Kidney epithelial cell (primary cell): ENCODE measurements at regions not wholly inside any gene's neighbourhood (a gene's known extent, or its start where the extent isn't known, plus 50 kb on each side); places are given as distances from the start of the nearest gene placed in this dataset.
"Not testable (repeated sequence)": the region's sequence is repeated elsewhere in the genome, so short reads cannot be mapped to it uniquely, and the experiment has no call there.

Experiments used
- DNase-seq: peaks from one replicate; pipeline ENCODE4 v3.0.0-alpha.2; 2010; ENCODE audit warnings: low read depth
- H3K27me3 ChIP-seq: 2 replicates; pipeline ENCODE4 v1.6.0; 2011; ENCODE audit warnings: low read length; ENCODE audit not compliant: control insufficient read depth, insufficient read depth
- H3K36me3 ChIP-seq: 2 replicates; pipeline ENCODE4 v1.5.1; 2011; ENCODE audit warnings: low read length; ENCODE audit not compliant: control insufficient read depth, insufficient read depth
- H3K4me3 ChIP-seq: 2 replicates; pipeline ENCODE4 v1.5.1; 2011; ENCODE audit warnings: low read depth, mild to moderate bottlenecking, control low read depth, low read length
- CTCF ChIP-seq: IDR thresholded peaks from 2 replicates; pipeline ENCODE4 v1.5.1; 2011; ENCODE audit warnings: mild to moderate bottlenecking, moderate library complexity, low read length, control low read depth, inconsistent platforms; ENCODE audit not compliant: insufficient read depth, poor library complexity, severe bottlenecking

- DNase-seq, result no peak
- no peak for TF ChIP-seq CTCF
- H3K4me3 ChIP-seq, result no peak overlapping the region
- H3K36me3 ChIP-seq, result no peaks in the 10 kb centered on the region
- no peaks in the 10 kb centered on the region for H3K27me3 ChIP-seq
Observed at GRCh38 chr1:178609015-178609414, 96.1 kb downstream of the TEX35 start.

DNA sequence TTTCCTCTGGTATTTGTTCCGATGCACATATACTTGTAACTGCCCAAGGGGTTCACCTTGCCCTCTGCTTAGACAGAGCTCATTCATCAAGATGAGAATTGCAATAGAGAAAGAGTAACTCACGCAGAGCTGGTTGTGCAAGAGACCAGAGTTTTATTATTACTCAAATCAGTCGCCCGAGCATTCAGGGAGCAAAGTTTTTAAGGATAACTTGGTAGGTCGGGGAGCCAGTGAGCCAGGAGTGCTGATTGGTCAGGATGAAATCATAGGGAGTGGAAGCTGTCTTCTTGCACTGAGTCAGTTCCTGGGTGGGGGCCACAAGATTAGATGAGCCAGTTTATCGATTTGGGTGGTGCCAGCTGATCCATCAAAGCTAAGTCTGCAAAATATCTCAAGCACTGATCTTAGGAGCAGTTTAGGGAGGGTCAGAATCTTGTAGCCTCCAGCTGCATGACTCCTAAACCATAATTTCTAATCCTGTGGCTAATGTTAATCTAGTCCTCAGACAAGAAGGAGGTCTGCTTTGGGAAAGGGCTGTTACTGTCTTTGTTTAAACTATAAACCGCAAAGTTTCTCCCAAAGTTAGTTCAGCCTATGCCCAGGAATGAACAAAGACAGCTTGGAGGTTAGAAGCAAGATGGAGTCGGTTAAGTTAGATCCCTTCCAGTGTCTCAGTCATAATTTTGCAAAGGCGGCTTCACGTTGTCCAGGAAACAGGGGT, 97.9 kb downstream of the TEX35 start:
- not testable (repeated sequence) for H3K4me3 ChIP-seq, DNase-seq, H3K27me3 ChIP-seq, H3K36me3 ChIP-seq

DNA sequence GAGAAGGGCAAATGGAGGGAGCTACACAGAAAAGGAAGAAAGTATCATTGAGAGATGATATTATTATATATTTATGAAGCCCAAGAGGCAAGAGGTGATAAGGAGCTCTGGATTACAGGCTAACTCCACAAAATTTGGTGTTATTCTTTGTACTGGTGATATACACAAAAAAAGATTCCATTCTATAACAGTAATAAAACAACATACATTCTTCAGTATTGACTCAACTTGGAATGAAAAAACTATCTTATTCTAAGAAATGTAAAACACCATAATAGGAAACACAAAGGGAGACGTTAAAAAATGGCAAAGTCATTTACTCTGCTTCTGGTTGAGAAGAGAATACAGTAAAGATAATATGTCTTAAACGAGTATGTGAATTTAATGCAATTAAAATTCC, 99.4 kb downstream of the TEX35 start:
- H3K27me3 ChIP-seq, result no peaks in the 10 kb centered on the region
- no peak overlapping the region for H3K4me3 ChIP-seq
- no peak for TF ChIP-seq CTCF
- no peak for DNase-seq
- H3K36me3 ChIP-seq, result no peaks in the 10 kb centered on the region

- no peak overlapping the region for H3K4me3 ChIP-seq
- DNase-seq, result no peak
- TF ChIP-seq CTCF, result no peak
- no peaks in the 10 kb centered on the region for H3K27me3 ChIP-seq
- H3K36me3 ChIP-seq, result no peaks in the 10 kb centered on the region
Observed at GRCh38 chr1:178613271-178613945, 100.5 kb downstream of the TEX35 start.

- DNase-seq, result no peak
- no peak overlapping the region for H3K4me3 ChIP-seq
- TF ChIP-seq CTCF, result no peak
- no peaks in the 10 kb centered on the region for H3K27me3 ChIP-seq
- H3K36me3 ChIP-seq, result no peaks in the 10 kb centered on the region
Observed at GRCh38 chr1:178614286-178614685, 101.4 kb downstream of the TEX35 start.

DNA sequence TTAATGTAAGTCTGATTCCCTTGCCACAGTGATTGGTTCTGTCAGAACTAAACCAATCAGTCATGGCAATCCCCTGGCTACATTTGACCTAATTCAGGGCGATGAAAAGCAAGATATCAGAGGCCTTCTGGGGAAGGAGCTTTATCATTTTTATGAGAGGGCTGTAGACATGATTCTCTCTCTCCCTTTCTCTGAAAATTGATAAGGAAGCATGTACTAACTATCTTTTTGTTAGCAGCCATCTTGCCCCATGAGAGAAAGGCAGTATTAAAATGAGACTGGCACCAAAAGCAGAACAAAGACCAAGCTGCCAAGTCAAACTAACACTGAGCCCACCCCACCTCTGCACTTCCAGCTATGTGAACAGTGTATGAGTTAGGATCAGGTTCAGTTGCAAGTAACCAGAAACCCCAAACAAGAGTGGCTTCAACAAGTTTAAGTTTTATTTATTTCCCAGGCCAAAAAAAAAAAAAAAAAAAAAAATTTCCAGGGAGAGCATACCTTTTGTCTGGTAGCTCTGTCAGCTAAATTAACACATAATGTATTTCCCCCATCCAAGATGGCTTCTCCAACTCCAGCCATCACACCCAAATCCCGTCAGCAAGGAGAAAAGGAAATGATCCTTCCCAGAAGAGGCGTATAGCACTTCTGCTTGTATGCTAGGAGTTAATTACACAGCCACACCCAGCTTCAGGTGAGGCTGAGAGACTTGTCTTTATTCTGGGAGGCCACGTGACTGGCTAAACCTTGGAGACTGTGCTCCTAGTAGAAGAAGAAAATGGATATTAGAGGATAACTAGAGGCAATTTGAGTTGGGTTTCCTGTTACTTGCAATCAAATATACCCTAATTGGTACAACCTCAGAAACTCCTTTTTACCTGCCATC, 105.8 kb upstream of the RALGPS2 start:
- H3K4me3 ChIP-seq, result no peak overlapping the region
- no peaks in the 10 kb centered on the region for H3K27me3 ChIP-seq
- no peak for DNase-seq
- no peaks in the 10 kb centered on the region for H3K36me3 ChIP-seq
- no peak for TF ChIP-seq CTCF
